Right ventricle myocardium superior (tissue), 1 donor: ENCODE measurements at regions not wholly inside any gene's neighbourhood (a gene's known extent, or its start where the extent isn't known, plus 50 kb on each side); places are given as distances from the start of the nearest gene placed in this dataset.
A peak's percentile ranks its signal among the peaks of the same experiment; 100 is the strongest.

Source experiments
- ATAC-seq: fragments of 200-7000 bp; cut with Tn5 transposase; one replicate; pipeline ENCODE4 v1.9.1; 2020; ENCODE audit warnings: mild to moderate bottlenecking; ENCODE audit not compliant: poor library complexity
- DNase-seq: peaks from one replicate; pipeline ENCODE4 v3.0.0-alpha.2; 2020
- intact Hi-C: fragments of 100-400 bp; cut with DNase I; formaldehyde crosslinking; loops from one replicate; pipeline ENCODE4 v1.11.2; 2022
- donor health status: DM: no; HTN: yes; CAD: no; lungs with severe emphysema.

GRCh38 chr1:14466006-14466405, 132.5 kb upstream of the KAZN start:
- intact Hi-C loops = no loop called here
- DNase-seq = no peak
- ATAC-seq = no peak

GRCh38 chr1:14467112-14467511, 131.4 kb upstream of the KAZN start:
- intact Hi-C loops = no loop called here
- no peak for DNase-seq
- ATAC-seq = no peak

GRCh38 chr1:14468751-14469150, 129.7 kb upstream of the KAZN start:
- intact Hi-C loops = no loop called here
- ATAC-seq (no peak), DNase-seq (no peak)

- DNase-seq (no peak), ATAC-seq (peak; percentile 27)
- intact Hi-C loops = no loop called here
Observed at GRCh38 chr1:14470802-14471201, 127.7 kb upstream of the KAZN start.

- DNase-seq (no peak), ATAC-seq (no peak)
- intact Hi-C loops = no loop called here
Observed at GRCh38 chr1:14474856-14475255, 123.6 kb upstream of the KAZN start.

GRCh38 chr1:14476170-14476955, 122.1 kb upstream of the KAZN start:
- intact Hi-C loops = no loop called here
- ATAC-seq (no peak), DNase-seq (no peak)

GRCh38 chr1:14478120-14478519, 120.4 kb upstream of the KAZN start:
- DNase-seq (no peak), ATAC-seq (no peak)
- intact Hi-C loops = no loop called here

GRCh38 chr1:14479865-14480264, 118.6 kb upstream of the KAZN start:
- DNase-seq = no peak
- ATAC-seq = no peak
- intact Hi-C loops = no loop called here

DNA sequence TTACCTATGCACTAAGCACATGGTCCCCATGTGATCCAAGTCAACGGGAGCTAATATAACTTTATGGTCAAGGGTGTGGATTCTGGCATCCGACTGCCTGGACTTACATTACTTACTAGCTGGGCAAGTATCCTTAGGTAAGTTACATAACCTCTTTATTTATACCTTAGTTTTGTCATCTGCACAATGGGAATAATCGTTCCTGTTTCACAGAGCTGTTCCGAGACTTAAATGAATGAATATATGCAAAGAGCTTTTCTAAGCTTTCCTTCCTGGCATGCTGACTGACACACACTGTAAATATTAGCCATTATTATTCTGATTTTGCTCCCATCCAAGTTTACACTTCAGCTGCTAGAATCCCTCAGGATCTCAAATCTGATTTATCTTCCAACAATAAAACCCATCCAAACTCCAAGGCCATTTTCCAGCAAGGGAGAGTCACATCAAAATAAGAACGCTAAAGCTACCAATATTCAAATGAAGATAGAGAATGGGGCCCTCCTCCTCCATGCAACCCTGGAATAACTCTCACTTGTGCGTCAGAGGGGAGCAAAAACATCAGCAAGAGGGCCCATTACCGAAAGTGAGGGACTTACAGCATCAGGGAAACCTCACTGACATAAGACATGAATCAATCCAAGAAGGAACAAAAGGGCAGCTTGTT, 115.6 kb upstream of the KAZN start:
- ATAC-seq = no peak
- DNase-seq = no peak
- intact Hi-C loops = no loop called here

- DNase-seq (no peak), ATAC-seq (no peak)
- intact Hi-C loops = no loop called here
Observed at GRCh38 chr1:14485285-14485684, 113.2 kb upstream of the KAZN start.

- DNase-seq = no peak
- ATAC-seq = peak; percentile 74
- intact Hi-C loops = no loop called here
Observed at GRCh38 chr1:14486401-14487201, 111.9 kb upstream of the KAZN start.

DNA sequence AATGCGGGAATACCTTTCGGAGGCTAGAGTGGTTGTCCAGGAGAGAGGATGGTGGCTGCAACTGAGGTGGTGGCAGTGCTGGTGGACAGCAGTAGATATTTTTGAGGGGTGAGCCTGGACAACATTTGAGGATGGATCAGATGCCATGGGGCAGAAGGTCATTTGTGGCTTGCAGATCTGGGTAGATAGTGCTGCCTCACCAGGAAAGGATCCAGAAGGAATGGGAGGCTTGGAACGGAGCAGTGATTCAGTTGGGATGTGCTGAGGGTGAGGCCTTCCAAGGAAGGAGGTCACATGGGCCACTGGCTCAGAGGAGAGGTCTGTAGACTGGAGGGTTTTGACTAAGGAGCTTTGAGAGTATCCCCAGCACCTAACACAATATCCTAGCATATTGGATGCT, 110.8 kb upstream of the KAZN start:
- intact Hi-C loops = no loop called here
- DNase-seq = no peak
- no peak for ATAC-seq

- ATAC-seq (no peak), DNase-seq (no peak)
- intact Hi-C loops = no loop called here
Observed at GRCh38 chr1:14494911-14495310, 103.6 kb upstream of the KAZN start.

GRCh38 chr1:14495381-14495780, 103.1 kb upstream of the KAZN start:
- DNase-seq (no peak), ATAC-seq (no peak)
- intact Hi-C loops = no loop called here

DNA sequence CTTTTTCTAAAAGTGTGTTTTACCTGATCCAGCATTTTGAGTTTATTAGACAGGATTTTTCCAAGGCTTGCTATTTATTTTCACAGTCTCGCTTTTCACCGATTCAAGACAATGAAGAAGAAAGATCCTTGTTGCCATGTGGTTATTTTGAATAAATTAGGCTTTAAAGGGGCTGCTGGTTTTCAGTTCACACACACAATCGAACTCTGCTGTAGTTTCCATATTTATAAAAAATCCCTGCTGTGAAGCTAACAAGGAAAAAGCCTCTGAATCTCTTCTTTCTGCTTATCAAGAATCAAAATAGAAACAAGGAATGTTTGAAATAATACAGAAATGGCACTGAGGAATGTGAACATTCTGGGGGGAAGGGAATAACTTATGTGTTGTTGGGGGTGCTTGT, 102.5 kb upstream of the KAZN start:
- DNase-seq = no peak
- intact Hi-C loops = no loop called here
- ATAC-seq = no peak

DNA sequence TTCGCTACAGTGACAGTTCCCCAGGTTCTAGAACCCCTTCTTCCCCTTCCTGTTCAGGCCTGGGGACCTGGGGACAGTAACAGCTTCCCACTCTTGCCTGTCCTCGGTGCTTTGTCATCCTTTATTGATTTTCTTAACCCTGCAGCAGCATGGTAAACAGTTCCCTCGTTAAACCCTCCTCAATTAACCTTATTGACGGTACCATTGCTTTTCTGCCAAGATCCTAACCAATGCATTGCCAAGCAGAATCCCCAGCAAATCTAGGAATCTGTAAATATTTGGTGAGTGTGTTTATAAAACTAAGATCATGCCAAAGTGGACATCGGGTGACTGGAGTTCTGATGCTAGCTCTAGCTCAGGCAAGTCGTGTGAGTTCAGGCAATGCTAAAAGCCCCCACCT, 99.6 kb upstream of the KAZN start:
- ATAC-seq = no peak
- intact Hi-C loops = no loop called here
- no peak for DNase-seq

DNA sequence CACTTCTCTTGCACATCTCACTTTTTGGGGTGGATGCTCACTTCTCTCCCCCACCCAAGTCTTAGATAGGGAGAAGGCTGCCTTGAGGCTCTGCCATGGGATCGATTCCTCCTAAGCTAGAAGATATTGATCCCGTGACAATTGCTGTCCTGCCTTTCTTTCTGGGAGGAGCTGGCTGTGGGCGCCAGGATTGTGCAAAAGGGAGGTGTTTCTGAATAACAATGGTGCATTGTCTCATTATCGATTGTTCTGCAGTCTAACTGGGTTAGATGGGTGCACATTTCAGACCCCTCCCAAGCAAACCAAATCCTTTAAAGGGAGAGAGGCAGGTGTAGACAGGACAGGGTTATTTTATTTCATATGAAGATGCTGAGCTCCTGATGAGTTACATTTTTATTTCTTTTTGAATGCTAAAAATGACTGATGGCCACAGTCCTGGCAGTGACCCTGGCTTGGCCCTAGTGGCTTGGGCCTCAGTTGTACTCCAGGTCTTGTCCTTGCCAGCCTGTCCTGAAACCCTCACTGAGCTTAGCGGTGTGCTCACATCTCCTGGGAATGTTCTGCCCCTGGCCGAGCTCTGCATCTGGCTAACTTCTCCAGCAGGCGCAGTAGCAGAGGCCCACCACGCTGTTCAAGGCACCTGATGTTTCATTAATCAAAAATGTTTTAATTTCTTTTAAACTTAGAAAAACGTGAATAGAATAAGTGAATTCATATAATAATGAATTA, 99.0 kb upstream of the KAZN start:
- no peak for ATAC-seq
- intact Hi-C loops = no loop called here
- no peak for DNase-seq

GRCh38 chr1:14500041-14500440, 98.4 kb upstream of the KAZN start:
- ATAC-seq (no peak), DNase-seq (no peak)
- intact Hi-C loops = no loop called here

DNA sequence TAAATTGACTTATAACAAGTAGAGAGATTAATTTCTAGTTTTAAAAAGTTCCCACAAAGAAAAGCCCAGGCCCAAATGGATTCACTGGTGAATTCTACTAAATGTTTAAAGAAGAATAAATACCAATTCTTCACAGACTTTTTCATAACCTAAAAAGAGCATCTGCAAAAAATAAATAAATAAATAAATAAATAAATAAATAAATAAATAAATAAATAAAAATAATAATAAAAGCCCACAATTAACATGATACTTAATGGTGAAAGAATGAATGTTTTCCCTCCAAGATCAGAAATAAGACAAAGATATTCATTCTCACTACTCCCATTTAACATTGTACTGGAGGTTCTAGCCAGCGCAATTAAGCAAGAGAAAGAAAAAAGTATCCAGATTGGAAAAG, 97.6 kb upstream of the KAZN start:
- DNase-seq = no peak
- ATAC-seq = no peak
- intact Hi-C loops = no loop called here
